HG03135 (cell line): ENCODE measurements at regions not wholly inside any gene's neighbourhood (a gene's known extent, or its start where the extent isn't known, plus 50 kb on each side); places are given as distances from the start of the nearest gene placed in this dataset.
"Not testable (repeated sequence)": the region's sequence is repeated elsewhere in the genome, so short reads cannot be mapped to it uniquely, and the experiment has no call there.

Source experiments
- ATAC-seq: cut with Tn5 transposase; IDR thresholded peaks from one replicate; pipeline ENCODE4 v1.9.1; 2021; ENCODE audit warnings: mild to moderate bottlenecking, moderate library complexity; ENCODE audit not compliant: unreplicated experiment

- not testable (repeated sequence) for ATAC-seq
Observed at GRCh38 chr13:81146576-81146975, 805.6 kb upstream of the SPRY2 start.

- ATAC-seq, result no peak
Observed at GRCh38 chr13:81142306-81142999, 801.5 kb upstream of the SPRY2 start.

GRCh38 chr13:81140675-81141074 is 799.7 kb upstream of the SPRY2 start:
- ATAC-seq, result no peak

GRCh38 chr13:81139987-81140386 is 799.1 kb upstream of the SPRY2 start:
- ATAC-seq, result no peak

- no peak for ATAC-seq
Observed at GRCh38 chr13:81138353-81138980, 797.5 kb upstream of the SPRY2 start.

GRCh38 chr13:81133066-81133465 is 792.1 kb upstream of the SPRY2 start:
- no peak for ATAC-seq

DNA sequence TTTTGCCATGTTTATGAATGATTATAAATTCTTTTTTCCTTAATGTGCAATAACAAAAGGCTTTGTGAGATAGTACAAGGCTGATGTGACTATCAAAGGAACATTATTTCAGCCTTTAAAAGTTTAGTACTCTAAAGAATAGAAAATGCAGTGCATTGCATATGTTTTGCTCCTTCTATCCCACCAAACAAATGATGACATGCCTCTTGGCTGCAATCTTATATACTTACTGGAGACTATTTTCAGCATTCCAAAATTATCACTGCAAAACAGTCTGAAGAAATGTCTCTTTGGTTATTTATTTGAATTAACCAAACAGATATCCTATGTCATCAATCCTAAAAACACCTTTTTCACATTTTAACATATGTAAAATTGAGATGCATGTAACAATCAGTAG is 776.5 kb upstream of the SPRY2 start:
- ATAC-seq, result no peak

DNA sequence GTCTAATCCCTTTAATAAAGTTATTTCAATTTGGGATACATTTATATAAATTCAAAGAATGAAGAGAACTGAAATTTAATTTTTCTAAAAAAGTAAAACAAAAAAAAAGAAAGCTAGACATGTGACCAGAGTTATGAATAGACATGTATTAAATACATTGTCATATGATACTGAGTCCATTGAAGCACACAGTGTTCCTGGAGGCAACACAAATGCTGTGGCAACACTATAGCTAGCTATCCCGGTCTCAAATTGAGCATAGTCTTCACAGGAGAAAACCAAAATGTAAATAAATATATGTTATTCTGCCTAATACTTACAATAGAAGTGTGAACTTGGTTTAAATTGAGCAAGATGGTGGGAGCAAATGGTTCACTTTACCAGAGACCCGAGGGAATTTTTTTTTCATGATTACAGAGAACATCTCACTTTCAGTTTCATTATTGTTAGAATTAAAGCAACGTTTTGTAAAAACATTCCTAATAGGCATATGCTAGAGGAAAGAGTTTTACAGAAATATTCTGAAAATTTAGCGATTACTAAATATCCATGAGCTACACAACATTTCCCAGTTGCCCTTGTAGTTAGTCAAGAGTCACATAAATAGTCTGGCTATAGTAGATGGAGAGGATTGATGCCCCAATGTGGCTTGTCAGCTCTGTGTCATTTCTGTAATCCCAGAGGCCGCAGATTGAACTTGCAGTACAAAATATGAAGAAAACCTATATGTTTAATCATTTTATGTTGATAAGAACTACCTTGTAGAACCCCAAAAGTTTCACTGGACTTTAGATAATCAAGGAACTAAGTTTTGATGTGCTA is 775.7 kb upstream of the SPRY2 start:
- ATAC-seq, result no peak

DNA sequence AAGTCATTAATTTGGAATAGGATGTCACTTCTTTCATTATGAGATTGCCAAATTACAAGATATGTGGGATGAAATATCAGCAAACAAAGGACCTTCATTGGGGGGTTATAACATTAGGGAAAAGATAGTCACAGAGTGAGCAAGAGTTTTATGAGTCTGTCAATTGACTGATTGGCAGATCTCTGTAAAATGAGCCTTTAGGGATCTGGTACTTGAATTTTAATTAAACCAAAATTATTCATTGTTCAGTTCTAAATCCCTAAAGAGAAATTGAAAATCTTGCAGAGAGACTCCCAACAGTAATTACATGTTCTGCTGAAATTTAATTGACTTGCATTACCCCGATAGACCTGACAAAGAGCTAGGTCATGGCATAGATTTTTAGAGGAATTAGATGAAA is 768.1 kb upstream of the SPRY2 start:
- no peak for ATAC-seq

DNA sequence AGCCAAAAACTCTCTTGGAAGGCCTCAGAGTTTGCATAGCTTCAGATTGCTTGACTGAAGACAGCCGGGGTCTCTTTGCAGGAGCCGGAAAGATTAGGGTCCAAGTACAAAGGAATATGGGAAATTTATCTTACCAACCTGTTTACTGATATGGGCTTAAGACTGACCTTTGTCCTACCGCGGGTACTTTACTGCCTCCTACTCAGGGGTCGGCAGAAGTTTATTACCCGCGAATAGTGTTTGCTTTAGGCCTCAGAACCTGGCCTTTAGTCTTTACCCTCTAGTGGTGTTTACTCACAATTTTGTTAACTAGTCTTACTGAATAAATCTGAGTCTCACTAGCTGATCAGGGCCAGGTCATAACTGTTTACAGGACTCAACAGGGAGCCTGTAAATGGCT is 765.4 kb upstream of the SPRY2 start:
- no peak for ATAC-seq

DNA sequence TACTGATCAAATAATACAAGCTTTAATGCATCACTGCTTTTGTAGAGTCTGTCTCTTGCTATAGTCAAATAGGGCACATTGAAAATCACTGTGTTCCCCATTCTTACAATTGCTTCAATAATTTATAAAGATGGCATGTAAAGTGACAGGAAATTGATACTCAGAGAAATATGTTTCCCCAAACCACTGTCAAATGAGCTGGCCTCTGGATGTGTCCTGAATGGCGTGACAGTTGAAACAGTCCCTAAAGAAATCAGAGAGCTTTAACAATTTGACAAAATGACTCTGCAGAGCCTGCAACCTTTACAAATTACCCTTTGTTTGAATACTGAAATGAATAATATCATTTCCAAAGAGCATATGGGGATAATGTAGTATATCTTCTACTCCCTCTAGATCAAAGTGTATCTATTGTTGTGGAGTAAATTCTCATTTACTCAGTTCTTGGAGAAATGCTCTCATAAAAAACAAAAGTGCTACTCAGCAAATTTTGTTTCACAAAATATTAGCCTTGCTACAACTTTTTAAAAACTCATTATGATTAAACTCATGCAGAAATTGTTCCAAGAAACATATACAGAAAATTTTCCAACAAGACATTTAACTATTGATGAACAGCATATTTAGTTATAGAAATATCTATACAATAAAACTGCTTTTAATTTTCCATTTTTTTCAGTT is 763.2 kb upstream of the SPRY2 start:
- ATAC-seq, result no peak

DNA sequence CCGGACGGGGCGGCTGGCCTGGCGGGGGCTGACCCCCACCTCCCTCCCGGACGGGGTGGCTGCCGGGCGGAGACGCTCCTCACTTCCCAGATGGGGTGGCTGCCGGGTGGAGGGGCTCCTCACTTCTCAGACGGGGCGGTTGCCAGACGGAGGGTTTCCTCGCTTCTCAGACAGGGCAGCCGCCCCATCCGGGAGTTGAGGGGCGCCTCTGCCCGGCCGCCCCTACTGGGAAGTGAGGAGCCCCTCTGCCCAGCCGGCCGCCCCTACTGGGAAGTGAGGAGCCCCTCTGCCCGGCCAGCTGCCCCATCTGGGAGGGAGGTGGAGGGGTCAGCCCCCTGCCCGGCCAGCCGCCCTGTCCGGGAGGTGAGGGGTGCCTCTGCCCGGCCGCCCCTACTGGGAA is 761.1 kb upstream of the SPRY2 start:
- ATAC-seq, result not testable (repeated sequence)

GRCh38 chr13:81089371-81090157 is 748.6 kb upstream of the SPRY2 start:
- ATAC-seq, result no peak

- ATAC-seq, result no peak
Observed at GRCh38 chr13:81080911-81081454, 740.1 kb upstream of the SPRY2 start.

GRCh38 chr13:81078048-81078447 is 737.1 kb upstream of the SPRY2 start:
- no peak for ATAC-seq

- not testable (repeated sequence) for ATAC-seq
Observed at GRCh38 chr13:81069822-81070221, 728.9 kb upstream of the SPRY2 start.

- no peak for ATAC-seq
Observed at GRCh38 chr13:81058916-81059290, 718.0 kb upstream of the SPRY2 start.

DNA sequence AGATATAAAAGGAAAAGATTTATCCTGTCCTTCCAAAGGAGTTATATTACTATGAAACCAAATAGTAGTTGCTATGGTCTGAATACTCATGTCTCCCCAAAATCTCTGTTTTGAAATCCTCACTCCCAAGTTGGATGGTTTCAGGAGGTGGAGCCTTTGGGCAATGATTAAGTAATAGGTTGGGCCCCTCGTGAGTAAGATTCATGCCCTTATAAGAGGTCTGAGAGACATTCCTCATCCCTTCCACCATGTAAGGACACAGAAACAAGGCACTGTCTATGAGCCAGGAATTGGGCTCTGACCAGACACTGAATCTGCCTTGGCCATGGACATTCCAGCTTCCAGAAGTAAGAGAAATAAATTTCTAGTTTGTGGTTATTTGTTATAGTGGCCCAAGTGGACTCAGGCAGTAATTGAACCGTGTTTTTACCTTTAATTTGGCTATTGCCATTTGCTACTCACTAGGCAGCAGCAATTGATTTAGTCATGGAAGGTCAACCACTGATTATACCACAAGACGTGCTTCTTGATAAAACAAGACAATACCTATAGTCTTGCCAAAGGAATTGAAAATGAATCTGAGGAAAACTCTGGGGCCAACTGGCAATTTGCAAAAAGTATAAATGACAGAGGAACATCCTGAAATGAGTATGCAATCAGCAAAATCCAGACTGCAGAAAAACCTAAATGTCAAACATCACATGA is 717.4 kb upstream of the SPRY2 start:
- no peak for ATAC-seq

- ATAC-seq, result no peak
Observed at GRCh38 chr13:81051873-81052272, 710.9 kb upstream of the SPRY2 start.

DNA sequence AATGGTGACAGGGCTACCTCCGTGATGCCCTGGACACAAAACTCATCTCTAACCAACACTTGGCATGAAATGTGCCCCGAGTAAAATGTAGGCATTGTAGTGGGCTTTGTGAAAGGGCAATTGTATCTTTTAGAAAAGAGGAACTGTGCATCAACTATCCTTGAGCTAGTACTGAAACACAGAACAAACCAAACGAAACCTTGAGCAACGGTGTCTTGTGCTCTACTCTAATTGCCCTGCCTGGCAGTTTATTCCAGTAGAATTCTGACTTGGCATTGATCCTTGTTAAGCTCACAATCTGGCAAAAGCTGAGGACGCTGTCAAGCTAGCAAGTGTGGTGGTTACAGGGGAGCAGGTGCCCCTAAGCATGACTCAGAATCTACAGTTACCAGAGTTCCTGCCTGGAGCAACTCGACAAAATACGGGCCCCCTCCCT is 707.1 kb upstream of the SPRY2 start:
- ATAC-seq, result no peak
